Smooth muscle cell (in vitro differentiated cells): ENCODE measurements at regions not wholly inside any gene's neighbourhood (a gene's known extent, or its start where the extent isn't known, plus 50 kb on each side); places are given as distances from the start of the nearest gene placed in this dataset.

Experiments used
- DNase-seq: peaks from one replicate; lab custom pipeline; 2025; ENCODE audit not compliant: unreplicated experiment; lab: John Stamatoyannopoulos, UW
- H2AFZ ChIP-seq: fragments of 200-600 bp; sonication (generic); 2 replicates; pipeline ENCODE4 v1.6.0; 2016; ENCODE audit warnings: antibody characterized with exemption, low read depth, mild to moderate bottlenecking
- H3F3A ChIP-seq: fragments of 200-600 bp; sonication (generic); 2 replicates; pipeline ENCODE4 v1.6.0; 2017; ENCODE audit warnings: antibody characterized with exemption, low read depth
- H3K27ac ChIP-seq: fragments of 200-600 bp; sonication (generic); 2 replicates; pipeline ENCODE4 v1.5.1; 2016; ENCODE audit warnings: low read depth, mild to moderate bottlenecking
- H3K27me3 ChIP-seq: fragments of 200-600 bp; sonication (generic); 2 replicates; pipeline ENCODE4 v1.6.1; 2016; ENCODE audit warnings: low read depth, mild to moderate bottlenecking
- H3K36me3 ChIP-seq: fragments of 200-600 bp; sonication (generic); 2 replicates; pipeline ENCODE4 v1.5.1; 2016; ENCODE audit warnings: low read depth
- H3K4me1 ChIP-seq: fragments of 200-600 bp; sonication (generic); 2 replicates; pipeline ENCODE4 v1.5.1; 2016; ENCODE audit warnings: low read depth
- H3K4me2 ChIP-seq: fragments of 200-600 bp; sonication (generic); 2 replicates; pipeline ENCODE4 v1.6.0; 2016; ENCODE audit warnings: mild to moderate bottlenecking
- H3K4me3 ChIP-seq: fragments of 200-600 bp; sonication (generic); 2 replicates; pipeline ENCODE4 v1.5.1; 2016; ENCODE audit warnings: mild to moderate bottlenecking
- H3K79me2 ChIP-seq: fragments of 200-600 bp; sonication (generic); 2 replicates; pipeline ENCODE4 v1.6.0; 2016; ENCODE audit warnings: low read depth, mild to moderate bottlenecking
- H3K9ac ChIP-seq: fragments of 200-600 bp; sonication (generic); 2 replicates; pipeline ENCODE4 v1.6.0; 2016; ENCODE audit warnings: low read depth
- H3K9me3 ChIP-seq: fragments of 200-600 bp; sonication (generic); replicated peaks from 2 replicates; pipeline ENCODE4 v1.5.1; 2016; ENCODE audit warnings: low read depth
- H4K20me1 ChIP-seq: fragments of 200-600 bp; sonication (generic); 2 replicates; pipeline ENCODE4 v1.6.0; 2016; ENCODE audit warnings: low read depth
- CTCF ChIP-seq: fragments of 200-600 bp; sonication (generic); IDR thresholded peaks from 2 replicates; pipeline ENCODE4 v1.5.1; 2017; ENCODE audit warnings: borderline replicate concordance, mild to moderate bottlenecking, antibody characterized with exemption; ENCODE audit not compliant: insufficient read depth, poor library complexity, severe bottlenecking
- WGBS: methylation state at CpG from one replicate; pipeline ENCODE4 v1.1.7; 2016; ENCODE audit warnings: low lambda C conversion rate; 5-methylcytosine and 5-hydroxymethylcytosine counted together

DNA sequence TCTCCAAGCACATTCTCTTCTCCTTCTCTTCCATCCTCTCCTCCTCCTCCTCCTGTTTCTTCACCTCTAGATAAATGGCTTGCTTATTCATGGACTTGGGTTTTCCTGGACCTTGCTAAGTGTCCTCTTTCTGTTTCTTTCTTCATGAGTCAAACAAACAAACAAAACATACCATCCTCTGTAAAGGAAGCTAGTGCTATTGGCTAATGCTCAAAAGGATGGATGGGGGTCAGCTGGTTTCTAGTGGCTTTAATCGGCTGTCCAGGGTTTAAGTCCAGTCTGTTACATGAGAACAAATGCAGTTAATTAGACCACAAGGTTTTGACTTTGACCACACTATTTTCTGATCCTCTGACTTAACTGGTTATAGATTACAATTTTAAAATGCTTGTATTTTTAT lies 83.8 kb upstream of the TSPAN2 start:
- 50% methylated on average over 1 of the region's 1 CpG for WGBS
- H3K4me2 ChIP-seq, result no peak overlapping the region
- H3F3A ChIP-seq, result peaks cover 18% of the 10 kb centered on the region
- no peak overlapping the region for H3K4me3 ChIP-seq
- H3K27me3 ChIP-seq, result no peaks in the 10 kb centered on the region
- no peak overlapping the region for H3K9ac ChIP-seq
- H2AFZ ChIP-seq, result no peak overlapping the region
- DNase-seq, result no peak
- no peaks in the 10 kb centered on the region for H3K9me3 ChIP-seq
- H4K20me1 ChIP-seq, result no peaks in the 10 kb centered on the region
- no peaks in the 10 kb centered on the region for H3K36me3 ChIP-seq
- H3K27ac ChIP-seq, result no peak overlapping the region
- H3K79me2 ChIP-seq, result no peaks in the 10 kb centered on the region
- no peak for TF ChIP-seq CTCF
- no peaks in the 10 kb centered on the region for H3K4me1 ChIP-seq

- DNase-seq, result no peak
- no peak overlapping the region for H3K9ac ChIP-seq
- 60% methylated on average over 2 of the region's 2 CpGs for WGBS
Measured at GRCh38 chr1:115172270-115172669, 83.0 kb upstream of the TSPAN2 start.

DNA sequence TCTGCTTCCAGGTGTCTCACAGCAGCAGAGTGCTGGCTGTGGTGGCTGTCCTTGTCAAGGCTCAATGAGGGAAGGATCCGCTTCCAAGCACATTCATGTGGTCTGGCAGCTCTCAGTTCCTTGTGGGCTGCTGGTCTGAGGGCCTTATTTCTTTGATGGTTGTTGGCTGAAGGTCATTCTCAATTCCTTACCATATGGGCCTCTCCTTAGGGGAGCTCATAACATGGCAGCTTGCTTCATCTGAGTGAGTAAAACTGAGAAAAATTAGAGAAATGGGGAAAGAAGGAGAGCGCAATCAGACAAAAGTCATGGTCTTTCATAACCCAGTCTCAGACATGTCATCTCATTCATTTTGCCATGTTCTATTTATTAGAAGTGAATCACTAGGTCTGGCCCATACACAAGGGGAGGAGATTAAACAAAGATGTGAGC lies 81.7 kb upstream of the TSPAN2 start:
- H3K79me2 ChIP-seq, result no peaks in the 10 kb centered on the region
- no peaks in the 10 kb centered on the region for H3K36me3 ChIP-seq
- H3K27ac ChIP-seq, result peak overlapping the region; percentile 92
- WGBS, result 86% methylated on average over 2 of the region's 2 CpGs
- no peaks in the 10 kb centered on the region for H4K20me1 ChIP-seq
- peaks cover 24% of the 10 kb centered on the region for H3F3A ChIP-seq
- no peaks in the 10 kb centered on the region for H3K4me1 ChIP-seq
- no peak for DNase-seq
- no peak overlapping the region for H2AFZ ChIP-seq
- no peaks in the 10 kb centered on the region for H3K9me3 ChIP-seq
- H3K4me3 ChIP-seq, result no peak overlapping the region
- H3K27me3 ChIP-seq, result no peaks in the 10 kb centered on the region
- H3K9ac ChIP-seq, result no peak overlapping the region
- TF ChIP-seq CTCF, result no peak
- H3K4me2 ChIP-seq, result peak overlapping the region; percentile 3

More at GRCh38 chr1:115172270-115172669, 83.0 kb upstream of the TSPAN2 start:
- Histone ChIP-seq H3K27me3 (no peaks in the 10 kb centered on the region), H3F3A (peaks cover 24% of the 10 kb centered on the region), H3K79me2 (no peaks in the 10 kb centered on the region), H4K20me1 (no peaks in the 10 kb centered on the region), H2AFZ (no peak overlapping the region), H3K36me3 (no peaks in the 10 kb centered on the region), H3K27ac (no peak overlapping the region), H3K9me3 (no peaks in the 10 kb centered on the region), H3K4me2 (no peak overlapping the region), H3K4me1 (no peaks in the 10 kb centered on the region), H3K4me3 (no peak overlapping the region)
- no peak for TF ChIP-seq CTCF

DNA sequence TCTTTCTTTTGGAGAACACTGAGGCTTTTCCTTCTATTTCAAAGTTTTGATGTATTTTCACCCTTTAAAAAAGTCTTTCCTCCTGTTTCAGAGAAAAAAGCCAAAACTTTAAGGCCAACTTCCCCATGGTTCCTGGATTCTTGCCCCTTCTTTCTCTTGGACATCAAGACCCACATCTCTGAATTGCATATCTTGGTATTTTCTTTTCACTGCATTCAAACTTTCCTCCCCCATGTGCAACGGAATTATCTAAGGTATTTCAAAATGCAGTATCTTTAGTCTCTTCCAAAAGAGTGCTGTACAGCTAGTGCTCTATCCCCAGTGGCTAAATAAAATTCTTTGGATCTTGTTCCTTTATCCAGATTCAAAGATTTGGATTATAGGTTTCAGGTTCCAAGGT lies 81.1 kb upstream of the TSPAN2 start:
- Histone ChIP-seq H3K4me1 (no peaks in the 10 kb centered on the region), H3K79me2 (no peaks in the 10 kb centered on the region), H4K20me1 (no peaks in the 10 kb centered on the region), H3F3A (peaks cover 24% of the 10 kb centered on the region), H3K27me3 (no peaks in the 10 kb centered on the region), H3K27ac (peak overlapping the region; percentile 92), H2AFZ (no peak overlapping the region), H3K9me3 (no peaks in the 10 kb centered on the region), H3K9ac (no peak overlapping the region), H3K36me3 (no peaks in the 10 kb centered on the region), H3K4me3 (no peak overlapping the region), H3K4me2 (peak overlapping the region; percentile 3)
- TF ChIP-seq CTCF, result no peak
- WGBS, result 66% methylated on average over 1 of the region's 1 CpG
- DNase-seq, result no peak
